22Rv1 (cell line): ENCODE measurements at regions not wholly inside any gene's neighbourhood (a gene's known extent, or its start where the extent isn't known, plus 50 kb on each side); places are given as distances from the start of the nearest gene placed in this dataset.

Experiments
- CTCF ChIP-seq: fragments of 450-650 bp; IDR thresholded peaks from 2 replicates; pipeline ENCODE4 v1.5.1; 2017; ENCODE audit warnings: mild to moderate bottlenecking
- ZFX ChIP-seq: fragments of 450-650 bp; IDR thresholded peaks from 2 replicates; pipeline ENCODE4 v1.6.1; 2017; ENCODE audit warnings: antibody characterized with exemption, borderline replicate concordance

DNA sequence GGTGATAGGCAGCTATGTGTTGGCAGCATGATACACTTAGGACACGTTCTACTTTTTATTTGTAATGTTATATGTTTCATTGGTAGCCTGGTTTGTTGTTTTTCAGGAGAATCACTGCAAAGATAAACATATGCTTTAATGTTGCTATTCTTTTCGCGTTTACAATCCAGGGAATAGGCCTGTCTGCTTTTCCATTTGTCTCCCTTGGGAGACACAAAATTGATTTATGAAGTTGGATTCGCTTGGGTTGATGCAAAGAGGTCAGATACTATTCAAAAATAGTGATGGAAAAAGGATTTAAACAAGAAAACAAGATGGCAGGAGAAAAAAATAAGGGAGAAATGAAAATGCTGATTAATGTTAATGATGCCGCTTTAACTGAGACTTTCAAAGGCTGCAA lies 179.5 kb upstream of the SOX4 start:
- TF ChIP-seq CTCF (no peak), ZFX (no peak)
